LNCAP (cell line): ENCODE measurements at regions not wholly inside any gene's neighbourhood (a gene's known extent, or its start where the extent isn't known, plus 50 kb on each side); places are given as distances from the start of the nearest gene placed in this dataset.

ENCODE experiments used
- CTCF ChIP-seq: fragments of 450-650 bp; IDR thresholded peaks from 2 replicates; pipeline ENCODE4 v1.5.1; 2017; ENCODE audit warnings: mild to moderate bottlenecking

GRCh38 chr1:94324178-94324544, 86.8 kb upstream of the ARHGAP29 start:
- no peak for TF ChIP-seq CTCF

GRCh38 chr1:94323311-94324177, 86.2 kb upstream of the ARHGAP29 start:
- no peak for TF ChIP-seq CTCF

GRCh38 chr1:94322696-94323095, 85.3 kb upstream of the ARHGAP29 start:
- TF ChIP-seq CTCF, result no peak

GRCh38 chr1:94321662-94322061, 84.3 kb upstream of the ARHGAP29 start:
- no peak for TF ChIP-seq CTCF

GRCh38 chr1:94319319-94320102, 82.1 kb upstream of the ARHGAP29 start:
- no peak for TF ChIP-seq CTCF

GRCh38 chr1:94318505-94319030, 81.2 kb upstream of the ARHGAP29 start:
- no peak for TF ChIP-seq CTCF

GRCh38 chr1:94317790-94318188, 80.4 kb upstream of the ARHGAP29 start:
- no peak for TF ChIP-seq CTCF
